Stimulated activated CD4-positive, alpha-beta T cell treated with anti-CD3 and anti-CD28 coated beads, Interleukin-2, amount 100 ng/mL, for 48 hours (primary cell): ENCODE measurements at regions not wholly inside any gene's neighbourhood (a gene's known extent, or its start where the extent isn't known, plus 50 kb on each side); places are given as distances from the start of the nearest gene placed in this dataset.
"Not testable (repeated sequence)": the region's sequence is repeated elsewhere in the genome, so short reads cannot be mapped to it uniquely, and the experiment has no call there.

ENCODE experiments used
- DNase-seq, 2 donors: peaks; one replicate each; pipeline ENCODE4 v3.0.0-alpha.2; 2020

- DNase-seq = not testable (repeated sequence)
Measured at GRCh38 chr2:87695596-87696323, 52.1 kb upstream of the PLGLB2 start.
